ENCODE measurements at regions not wholly inside any gene's neighbourhood (a gene's known extent, or its start where the extent isn't known, plus 50 kb on each side); places are given as distances from the start of the nearest gene placed in this dataset.
"Not testable (repeated sequence)": the region's sequence is repeated elsewhere in the genome, so short reads cannot be mapped to it uniquely, and the experiment has no call there.

GRCh38 chr1:94289244-94289643 is 51.9 kb upstream of the ARHGAP29 start:
- TF ChIP-seq CTCF (conservative IDR thresholded peaks at IDR 0.05; ENCODE audit: low read depth, low read length); EZH2 (IDR thresholded peaks at IDR 0.05; ENCODE audit: low read length, unreplicated experiment); EZH2phosphoT487 (IDR thresholded peaks at IDR 0.05; ENCODE audit: borderline replicate concordance, low read length): not testable (repeated sequence)
